ENCODE measurements at regions not wholly inside any gene's neighbourhood (a gene's known extent, or its start where the extent isn't known, plus 50 kb on each side); places are given as distances from the start of the nearest gene placed in this dataset.
"Not testable (repeated sequence)": the region's sequence is repeated elsewhere in the genome, so short reads cannot be mapped to it uniquely, and the experiment has no call there.

- DNase-seq (ENCODE audit: low read depth), result not testable (repeated sequence)
These were observed 1369.2 kb downstream of the CDH12 start for GRCh38 chr5:21483790-21484497.

- DNase-seq (ENCODE audit: low read depth), result not testable (repeated sequence)
These were observed 1370.0 kb downstream of the CDH12 start for GRCh38 chr5:21482983-21483650.

- not testable (repeated sequence) for DNase-seq (ENCODE audit: low read depth)
These were observed 1370.6 kb downstream of the CDH12 start for GRCh38 chr5:21482522-21482921.

- DNase-seq (ENCODE audit: low read depth), result not testable (repeated sequence)
These were observed 1371.5 kb downstream of the CDH12 start for GRCh38 chr5:21481320-21482270.

GRCh38 chr5:21480054-21480453 is 1373.1 kb downstream of the CDH12 start:
- not testable (repeated sequence) for DNase-seq (ENCODE audit: low read depth)

- not testable (repeated sequence) for DNase-seq (ENCODE audit: low read depth)
These were observed 1379.2 kb downstream of the CDH12 start for GRCh38 chr5:21473981-21474380.

GRCh38 chr5:21473436-21473835 is 1379.7 kb downstream of the CDH12 start:
- DNase-seq (ENCODE audit: low read depth), result not testable (repeated sequence)

- DNase-seq (ENCODE audit: low read depth), result not testable (repeated sequence)
These were observed 1381.5 kb downstream of the CDH12 start for GRCh38 chr5:21471691-21472090.

- DNase-seq (ENCODE audit: low read depth), result not testable (repeated sequence)
These were observed 1383.5 kb downstream of the CDH12 start for GRCh38 chr5:21469523-21470101.

- not testable (repeated sequence) for DNase-seq (ENCODE audit: low read depth)
These were observed 1385.6 kb downstream of the CDH12 start for GRCh38 chr5:21467544-21467943.

- not testable (repeated sequence) for DNase-seq (ENCODE audit: low read depth)
These were observed 1393.4 kb downstream of the CDH12 start for GRCh38 chr5:21459744-21460073.

GRCh38 chr5:21452449-21452848 is 1400.7 kb downstream of the CDH12 start:
- no peak for DNase-seq (ENCODE audit: low read depth)

GRCh38 chr5:21432646-21433045 is 1420.5 kb downstream of the CDH12 start:
- DNase-seq (ENCODE audit: low read depth), result no peak

GRCh38 chr5:21424907-21425306 is 1428.2 kb downstream of the CDH12 start:
- DNase-seq (ENCODE audit: low read depth), result no peak

- no peak for DNase-seq (ENCODE audit: low read depth)
These were observed 1431.4 kb upstream of the CDH18 start for GRCh38 chr5:21419383-21419782.

- DNase-seq (ENCODE audit: low read depth), result not testable (repeated sequence)
These were observed 1414.1 kb upstream of the CDH18 start for GRCh38 chr5:21402089-21402488.

- DNase-seq (ENCODE audit: low read depth), result no peak
These were observed 1410.5 kb upstream of the CDH18 start for GRCh38 chr5:21398511-21398910.

GRCh38 chr5:21397693-21398092 is 1409.7 kb upstream of the CDH18 start:
- DNase-seq (ENCODE audit: low read depth), result no peak

GRCh38 chr5:21391506-21391905 is 1403.5 kb upstream of the CDH18 start:
- no peak for DNase-seq (ENCODE audit: low read depth)

- not testable (repeated sequence) for DNase-seq (ENCODE audit: low read depth)
These were observed 1372.8 kb upstream of the CDH18 start for GRCh38 chr5:21360754-21361153.

GRCh38 chr5:21341948-21342261 is 1353.9 kb upstream of the CDH18 start:
- DNase-seq (ENCODE audit: low read depth), result not testable (repeated sequence)

Data from forelimb muscle (tissue), 1 donor.